H1 (cell line): ENCODE measurements at regions not wholly inside any gene's neighbourhood (a gene's known extent, or its start where the extent isn't known, plus 50 kb on each side); places are given as distances from the start of the nearest gene placed in this dataset.

ENCODE experiments used
- KDM1A ChIP-seq: fragments of 200-600, 300-600 bp; sonication (generic); IDR thresholded peaks from 2 replicates; pipeline ENCODE4 v1.7.1; 2016; ENCODE audit warnings: mild to moderate bottlenecking, low read length, borderline replicate concordance

GRCh38 chr13:52961987-52962386 lies 66.6 kb upstream of the OLFM4 start (continued):
- TF ChIP-seq KDM1A = no peak
